IMR-90 (cell line): ENCODE measurements at regions not wholly inside any gene's neighbourhood (a gene's known extent, or its start where the extent isn't known, plus 50 kb on each side); places are given as distances from the start of the nearest gene placed in this dataset.

Experiments used
- ATAC-seq: fragments of 200-7000 bp; cut with Tn5 transposase; 2 replicates; pipeline ENCODE4 v1.9.1; 2020; ENCODE audit warnings: low read depth, mild to moderate bottlenecking, moderate library complexity
- BruUV-seq: library from RNA; stranded (reverse); fragments of 400-500 nt; replicated peaks from 2 replicates; lab custom pipeline; 2021; lab: Mats Ljungman, UMichigan
- CTCF ChIA-PET: fragments of 300-600 bp; formaldehyde crosslinking; extraction: SDS; loops from one replicate; lab custom pipeline; 2021; ENCODE audit warnings: antibody characterized with exemption; lab: Yijun Ruan, JAX
- POLR2A ChIA-PET: fragments of 300-600 bp; sonication (Branson Sonifier 250); formaldehyde crosslinking; loops from one replicate; lab custom pipeline; 2022; ENCODE audit warnings: antibody characterized with exemption; ENCODE audit not compliant: unreplicated experiment; lab: Charles Lee
- DNase-seq: peaks from one replicate; pipeline ENCODE4 v3.0.0; 2013
- H2AFZ ChIP-seq: replicated peaks from 2 replicates; pipeline ENCODE3; 2013; ENCODE audit warnings: low read length, mild to moderate bottlenecking; ENCODE audit not compliant: poor library complexity
- H2AK5ac ChIP-seq: 2 replicates; pipeline ENCODE4 v1.6.1; 2013; ENCODE audit warnings: low read depth, low read length, inconsistent platforms
- H2AK9ac ChIP-seq: replicated peaks from 2 replicates; pipeline ENCODE3; 2013; ENCODE audit warnings: mild to moderate bottlenecking, low read depth, low read length, moderate library complexity; ENCODE audit not compliant: poor library complexity
- H2BK120ac ChIP-seq: 2 replicates; pipeline ENCODE4 v1.6.1; 2013; ENCODE audit warnings: low read depth, low read length, inconsistent platforms
- H2BK15ac ChIP-seq: 3 replicates; pipeline ENCODE4 v1.6.1; 2013; ENCODE audit warnings: low read depth, low read length, inconsistent platforms
- H2BK20ac ChIP-seq: 2 replicates; pipeline ENCODE4 v1.6.1; 2013; ENCODE audit warnings: low read depth, mild to moderate bottlenecking, inconsistent platforms, low read length, moderate library complexity
- H2BK5ac ChIP-seq: 2 replicates; pipeline ENCODE4 v1.6.1; 2013; ENCODE audit warnings: mild to moderate bottlenecking, low read depth, low read length, inconsistent platforms; ENCODE audit not compliant: poor library complexity, severe bottlenecking
- H3K14ac ChIP-seq: replicated peaks from 2 replicates; pipeline ENCODE4 v1.6.1; 2013; ENCODE audit warnings: low read depth, low read length, inconsistent platforms
- H3K18ac ChIP-seq: 2 replicates; pipeline ENCODE4 v1.6.1; 2013; ENCODE audit warnings: low read depth, low read length, control low read depth
- H3K23ac ChIP-seq: 2 replicates; pipeline ENCODE4 v1.6.1; 2013; ENCODE audit warnings: low read depth, low read length, inconsistent platforms
- H3K27ac ChIP-seq: 2 replicates; pipeline ENCODE4 v1.5.1; 2013; ENCODE audit warnings: mild to moderate bottlenecking, control low read depth, low read length; ENCODE audit not compliant: insufficient read depth
- H3K27me3 ChIP-seq: 2 replicates; pipeline ENCODE4 v1.6.1; 2013; ENCODE audit warnings: low read length; ENCODE audit not compliant: control insufficient read depth, insufficient read depth
- H3K36me3 ChIP-seq: 2 replicates; pipeline ENCODE4 v1.6.1; 2013; ENCODE audit warnings: low read length, mixed read lengths; ENCODE audit not compliant: control insufficient read depth, insufficient read depth
- H3K4ac ChIP-seq: 2 replicates; pipeline ENCODE4 v1.6.1; 2013; ENCODE audit warnings: low read depth, low read length, inconsistent platforms
- H3K4me1 ChIP-seq: 2 replicates; pipeline ENCODE4 v1.6.1; 2013; ENCODE audit warnings: low read length, mixed read lengths; ENCODE audit not compliant: control insufficient read depth, insufficient read depth
- H3K4me2 ChIP-seq: 2 replicates; pipeline ENCODE4 v1.6.1; 2013; ENCODE audit warnings: low read depth, mild to moderate bottlenecking, control low read depth, low read length, moderate library complexity
- H3K4me3 ChIP-seq: 2 replicates; pipeline ENCODE4 v1.5.1; 2013; ENCODE audit warnings: low read depth, mild to moderate bottlenecking, control low read depth, low read length, moderate library complexity; ENCODE audit not compliant: insufficient read depth
- H3K56ac ChIP-seq: 2 replicates; pipeline ENCODE4 v1.6.1; 2013; ENCODE audit warnings: low read length, inconsistent platforms; ENCODE audit not compliant: insufficient read depth; ENCODE audit errors: extremely low read depth
- H3K79me1 ChIP-seq, 2 experiments: 2 replicates each; pipeline ENCODE4 v1.6.1; 2013; ENCODE audit warnings: low read length in 2 of 2, inconsistent platforms in 1 of 2, low read depth in 1 of 2
- H3K9ac ChIP-seq: 2 replicates; pipeline ENCODE4 v1.6.1; 2013; ENCODE audit warnings: low read depth, low read length, control low read depth
- H3K9me1 ChIP-seq: 2 replicates; pipeline ENCODE4 v1.6.1; 2013; ENCODE audit warnings: low read length, inconsistent platforms; ENCODE audit not compliant: insufficient read depth
- H3K9me3 ChIP-seq: 2 replicates; pipeline ENCODE4 v1.6.1; 2013; ENCODE audit warnings: low read length; ENCODE audit not compliant: control insufficient read depth, insufficient read depth
- H4K20me1 ChIP-seq: 2 replicates; pipeline ENCODE4 v1.6.1; 2013; ENCODE audit warnings: low read length, inconsistent platforms; ENCODE audit not compliant: insufficient read depth
- H4K5ac ChIP-seq: 2 replicates; pipeline ENCODE4 v1.6.1; 2013; ENCODE audit warnings: mild to moderate bottlenecking, low read depth, low read length, control low read depth
- H4K8ac ChIP-seq, 2 experiments: 2 replicates each; pipeline ENCODE4 v1.6.1; 2013; ENCODE audit warnings: low read depth in 2 of 2, low read length in 2 of 2, control low read depth in 1 of 2, inconsistent platforms in 1 of 2
- H4K91ac ChIP-seq: 2 replicates; pipeline ENCODE4 v1.6.1; 2013; ENCODE audit warnings: low read depth, low read length, inconsistent platforms; ENCODE audit not compliant: insufficient read depth
- CHD1 ChIP-seq: IDR thresholded peaks from 2 replicates; pipeline ENCODE4 v1.6.1; 2012; ENCODE audit warnings: low read depth, low read length, improper control_type of control experiment
- ELK1 ChIP-seq: fragments of 150-350 bp; IDR thresholded peaks from 2 replicates; pipeline ENCODE4 v1.6.1; 2016; ENCODE audit warnings: low read depth, mild to moderate bottlenecking, low read length, moderate library complexity, borderline replicate concordance
- MAZ ChIP-seq: IDR thresholded peaks from 2 replicates; pipeline ENCODE4 v1.6.1; 2012; ENCODE audit warnings: low read depth, mild to moderate bottlenecking, low read length, improper control_type of control experiment, moderate library complexity, borderline replicate concordance
- NFE2L2 ChIP-seq: fragments of 150-350 bp; IDR thresholded peaks from 2 replicates; pipeline ENCODE4 v1.6.1; 2016; ENCODE audit warnings: low read depth, mild to moderate bottlenecking, low read length
- RCOR1 ChIP-seq: IDR thresholded peaks from 2 replicates; pipeline ENCODE4 v1.6.1; 2012; ENCODE audit warnings: mild to moderate bottlenecking, low read length, improper control_type of control experiment; ENCODE audit not compliant: insufficient replicate concordance
- RFX5 ChIP-seq: IDR thresholded peaks from 2 replicates; pipeline ENCODE4 v1.8.0; 2012; ENCODE audit warnings: low read depth, mild to moderate bottlenecking, low read length, moderate library complexity
- SMC3 ChIP-seq: fragments of 150-350 bp; IDR thresholded peaks from 2 replicates; pipeline ENCODE4 v1.6.1; 2016; ENCODE audit warnings: low read depth, mild to moderate bottlenecking, antibody characterized with exemption, low read length, moderate library complexity
- WGBS, 2 experiments: methylation state at CpG; one replicate each; pipeline versions ENCODE4 v1.1.5 to v1.1.7; 2013; ENCODE audit warnings: missing lambda C conversion rate in 2 of 2; ENCODE audit not compliant: insufficient read length in 1 of 2; ENCODE audit errors: extremely low coverage in 2 of 2; 5-methylcytosine and 5-hydroxymethylcytosine counted together
- dilution Hi-C: fragments of 300-500 bp; cut with HindIII; formaldehyde crosslinking; loops from one replicate; pipeline ENCODE4 v1.14.3; 2018; ENCODE audit warnings: low sequenced_read_pairs; ENCODE audit not compliant: unreplicated experiment
- in situ Hi-C: fragments of 300-500 bp; cut with MboI; formaldehyde crosslinking; loops from 3 replicates; pipeline ENCODE4 v1.14.3; 2019; ENCODE audit warnings: low sequenced_read_pairs, inconsistent platforms, mixed read lengths
- intact Hi-C: fragments of 100-400 bp; cut with micrococcal nuclease; formaldehyde crosslinking; loops from 2 replicates; pipeline ENCODE4 v1.10.0; 2022

GRCh38 chr2:228629251-228629650, 447.8 kb upstream of the SPHKAP start:
- WGBS, 2 experiments, result 50% methylated on average over 1 of the region's 1 CpG; no CpG with 5 or more reads in 1 of the 2 experiments
- Histone ChIP-seq H3K56ac (no peak overlapping the region), H3K36me3 (no peaks in the 10 kb centered on the region), H3K27me3 (no peaks in the 10 kb centered on the region), H3K4me1 (no peaks in the 10 kb centered on the region), H4K91ac (no peak overlapping the region), H3K14ac (no peak overlapping the region), H4K5ac (no peak overlapping the region), H3K18ac (no peak overlapping the region), H2BK5ac (no peak overlapping the region), H3K27ac (no peak overlapping the region), H2BK20ac (no peak overlapping the region), H3K79me1 (no peaks in the 10 kb centered on the region), H3K4ac (no peak overlapping the region), H2AFZ (no peak overlapping the region), H2AK9ac (no peak overlapping the region), H3K9me1 (no peaks in the 10 kb centered on the region), H4K8ac (no peak overlapping the region), H2AK5ac (no peak overlapping the region), H3K4me3 (no peak overlapping the region), H3K4me2 (no peak overlapping the region), H3K9ac (no peak overlapping the region), H2BK120ac (no peak overlapping the region), H4K20me1 (no peaks in the 10 kb centered on the region), H3K9me3 (peaks cover under 1% of the 10 kb centered on the region; the same call in 1 of the 2 replicates), H2BK15ac (no peak overlapping the region), H3K23ac (no peak overlapping the region)
- ATAC-seq, result no peak
- no TSS peak for BruUV-seq
- intact Hi-C loops, result no loop called here
- in situ Hi-C loops, result no loop called here
- dilution Hi-C loops, result no loop called here
- no peak for DNase-seq
- no peak for TF ChIP-seq MAZ
- TF ChIP-seq RCOR1, result no peak
- TF ChIP-seq CHD1, result no peak
- TF ChIP-seq ELK1, result no peak
- no peak for TF ChIP-seq RFX5
- TF ChIP-seq NFE2L2, result no peak
- TF ChIP-seq SMC3, result no peak
- ChIA-PET POLR2A (no interaction called here), CTCF (no interaction called here)
